Panc1 (cell line): ENCODE measurements at regions not wholly inside any gene's neighbourhood (a gene's known extent, or its start where the extent isn't known, plus 50 kb on each side); places are given as distances from the start of the nearest gene placed in this dataset.

Experiments
- CTCF ChIP-seq: fragments of 450-650 bp; IDR thresholded peaks from 2 replicates; pipeline ENCODE4 v1.5.1; 2017; ENCODE audit warnings: mild to moderate bottlenecking
- REST ChIP-seq, 2 experiments: IDR thresholded peaks; 2 replicates each; pipeline ENCODE4 v1.6.1; 2011 to 2012; ENCODE audit warnings: low read depth in 2 of 2, control low read depth in 1 of 2, low read length in 1 of 2, mild to moderate bottlenecking in 1 of 2, moderate library complexity in 1 of 2; ENCODE audit not compliant: insufficient read depth in 1 of 2

- TF ChIP-seq CTCF, result no peak
- no peak for TF ChIP-seq REST (IDR thresholded peaks at IDR 0.05; ENCODE audit: insufficient read depth in 1 of 2, low read depth in 2 of 2, low read length in 1 of 2)
Observed at GRCh38 chr18:66252703-66253102, 351.2 kb downstream of the CDH19 start.
